MCF 10A (cell line): ENCODE measurements at regions not wholly inside any gene's neighbourhood (a gene's known extent, or its start where the extent isn't known, plus 50 kb on each side); places are given as distances from the start of the nearest gene placed in this dataset.

Source experiments
- BruUV-seq: library from RNA; stranded (reverse); fragments of 400-500 nt; replicated peaks from 2 replicates; lab custom pipeline; 2021; lab: Mats Ljungman, UMichigan
- CTCF ChIA-PET: fragments of 300-600 bp; sonication (Branson Sonifier 250); formaldehyde crosslinking; extraction: SDS; loops from one replicate; lab custom pipeline; 2021; ENCODE audit warnings: antibody characterized with exemption, inconsistent platforms; lab: Yijun Ruan, JAX
- POLR2A ChIA-PET: fragments of 300-600, 350-650 bp; sonication (Branson Sonifier 250); formaldehyde crosslinking; extraction: SDS; loops from one replicate; lab custom pipeline; 2020; ENCODE audit warnings: antibody characterized with exemption, inconsistent platforms; lab: Yijun Ruan, JAX
- DNase-seq: peaks from one replicate; pipeline ENCODE4 v3.0.0-alpha.2; 2018; ENCODE audit not compliant: unreplicated experiment
- H3K27ac Mint-ChIP-seq: one replicate; pipeline ENCODE4 v1.8.0; 2022; ENCODE audit warnings: mild to moderate bottlenecking, low read depth, mixed read lengths; ENCODE audit not compliant: unreplicated experiment
- H3K27me3 Mint-ChIP-seq: one replicate; pipeline ENCODE4 v1.8.0; 2022; ENCODE audit warnings: mixed read lengths; ENCODE audit not compliant: insufficient read depth, unreplicated experiment
- H3K36me3 Mint-ChIP-seq: one replicate; pipeline ENCODE4 v1.8.0; 2022; ENCODE audit warnings: mild to moderate bottlenecking, moderate library complexity, mixed read lengths; ENCODE audit not compliant: insufficient read depth, unreplicated experiment
- H3K4me1 Mint-ChIP-seq: one replicate; pipeline ENCODE4 v1.8.0; 2022; ENCODE audit warnings: mixed read lengths; ENCODE audit not compliant: insufficient read depth, unreplicated experiment
- H3K4me3 Mint-ChIP-seq: one replicate; pipeline ENCODE4 v1.8.0; 2022; ENCODE audit warnings: mild to moderate bottlenecking, moderate library complexity, mixed read lengths; ENCODE audit not compliant: unreplicated experiment
- H3K9me3 Mint-ChIP-seq: one replicate; pipeline ENCODE4 v1.8.0; 2022; ENCODE audit warnings: mixed read lengths; ENCODE audit not compliant: unreplicated experiment
- CTCF ChIP-seq: fragments of 200-600 bp; IDR thresholded peaks from one replicate; pipeline ENCODE4 v1.8.0; 2022; ENCODE audit warnings: antibody characterized with exemption, mild to moderate bottlenecking; ENCODE audit not compliant: unreplicated experiment
- intact Hi-C: fragments of 100-400 bp; cut with micrococcal nuclease; formaldehyde crosslinking; loops from 2 replicates; pipeline ENCODE4 v1.14.1; 2022

GRCh38 chr2:138239902-138240491 is 261.6 kb upstream of the SPOPL start:
- intact Hi-C loops: no loop called here
- H3K9me3 Mint-ChIP-seq: no peaks in the 10 kb centered on the region
- POLR2A ChIA-PET: no interaction called here
- no peaks in the 10 kb centered on the region for H3K4me1 Mint-ChIP-seq
- CTCF ChIA-PET: no interaction called here
- peaks cover 6% of the 10 kb centered on the region for H3K36me3 Mint-ChIP-seq
- BruUV-seq: no TSS peak
- no peak overlapping the region for H3K27ac Mint-ChIP-seq
- no peak overlapping the region for H3K4me3 Mint-ChIP-seq
- no peak for TF ChIP-seq CTCF
- H3K27me3 Mint-ChIP-seq: no peaks in the 10 kb centered on the region
- no peak for DNase-seq

GRCh38 chr2:138243372-138243771 is 258.2 kb upstream of the SPOPL start:
- BruUV-seq: no TSS peak

GRCh38 chr2:138244501-138244925 is 257.1 kb upstream of the SPOPL start:
- CTCF ChIA-PET: interaction anchor here (0.6 kb wide), 1 partner anchor 47 kb away, joined by 5 read pairs; no protein-coding TSS in a partner anchor
- no peak for TF ChIP-seq CTCF
- peaks cover 12% of the 10 kb centered on the region for H3K4me1 Mint-ChIP-seq

More at GRCh38 chr2:138243372-138243771, 258.2 kb upstream of the SPOPL start:
- ChIA-PET POLR2A (no interaction called here), CTCF (interaction anchor here (1.0 kb wide), 1 partner anchor 544 kb away, joined by 3 read pairs; no protein-coding TSS in a partner anchor)
- DNase-seq: no peak
- H3K4me1 Mint-ChIP-seq: peaks cover 6% of the 10 kb centered on the region
- no peak overlapping the region for H3K4me3 Mint-ChIP-seq
- intact Hi-C loops: no loop called here
- no peak overlapping the region for H3K27ac Mint-ChIP-seq
- TF ChIP-seq CTCF: no peak
- H3K27me3 Mint-ChIP-seq: no peaks in the 10 kb centered on the region
- no peaks in the 10 kb centered on the region for H3K9me3 Mint-ChIP-seq
- no peaks in the 10 kb centered on the region for H3K36me3 Mint-ChIP-seq

GRCh38 chr2:138245310-138245709 is 256.3 kb upstream of the SPOPL start:
- no peaks in the 10 kb centered on the region for H3K36me3 Mint-ChIP-seq
- POLR2A ChIA-PET: no interaction called here
- CTCF ChIA-PET: no interaction called here
- no peak for DNase-seq
- no peak overlapping the region for H3K27ac Mint-ChIP-seq
- intact Hi-C loops: no loop called here
- H3K4me3 Mint-ChIP-seq: no peak overlapping the region
- no peaks in the 10 kb centered on the region for H3K9me3 Mint-ChIP-seq
- H3K4me1 Mint-ChIP-seq: peaks cover 12% of the 10 kb centered on the region
- no peaks in the 10 kb centered on the region for H3K27me3 Mint-ChIP-seq
- TF ChIP-seq CTCF: no peak
- BruUV-seq: no TSS peak

More at GRCh38 chr2:138244501-138244925, 257.1 kb upstream of the SPOPL start:
- no peak for DNase-seq
- BruUV-seq: no TSS peak
- Mint-ChIP-seq H3K27me3 (no peaks in the 10 kb centered on the region), H3K36me3 (no peaks in the 10 kb centered on the region), H3K9me3 (no peaks in the 10 kb centered on the region), H3K27ac (no peak overlapping the region), H3K4me3 (no peak overlapping the region)
- intact Hi-C loops: no loop called here
- POLR2A ChIA-PET: no interaction called here
